Naive B cell (primary cell): ENCODE measurements at regions not wholly inside any gene's neighbourhood (a gene's known extent, or its start where the extent isn't known, plus 50 kb on each side); places are given as distances from the start of the nearest gene placed in this dataset.

Experiments
- ATAC-seq, 2 donors: fragments of 150-1000 bp; cut with Tn5 transposase; 2 replicates each; pipeline ENCODE4 v1.10.0; 2021; ENCODE audit warnings: low read depth in 2 of 2, mild to moderate bottlenecking in 2 of 2, moderate library complexity in 2 of 2
- DNase-seq: peaks from one replicate; pipeline ENCODE4 v3.0.0; 2022
- H3K27ac Mint-ChIP-seq, 6 donors: one replicate each; pipeline ENCODE4 v1.8.0; 2020 to 2022; ENCODE audit warnings: mild to moderate bottlenecking in 6 of 6, mixed read lengths in 6 of 6, moderate library complexity in 5 of 6, inconsistent platforms in 2 of 6
- H3K27me3 Mint-ChIP-seq, 3 donors: one replicate each; pipeline ENCODE4 v1.8.0; 2021 to 2022; ENCODE audit warnings: mixed read lengths in 3 of 3, mild to moderate bottlenecking in 1 of 3
- H3K36me3 Mint-ChIP-seq, 2 donors: one replicate each; pipeline ENCODE4 v1.8.0; 2020 to 2022; ENCODE audit warnings: mixed read lengths in 2 of 2, inconsistent platforms in 1 of 2, mild to moderate bottlenecking in 1 of 2
- H3K4me1 Mint-ChIP-seq, 3 donors: one replicate each; pipeline ENCODE4 v1.8.0; 2020 to 2022; ENCODE audit warnings: mixed read lengths in 3 of 3, inconsistent platforms in 1 of 3, mild to moderate bottlenecking in 1 of 3, moderate library complexity in 1 of 3
- H3K4me3 Mint-ChIP-seq, 8 donors: one replicate each; pipeline ENCODE4 v1.8.0; 2020 to 2022; ENCODE audit warnings: mild to moderate bottlenecking in 8 of 8, mixed read lengths in 8 of 8, moderate library complexity in 8 of 8, inconsistent platforms in 2 of 8
- H3K9me3 Mint-ChIP-seq, 7 donors: one replicate each; pipeline ENCODE4 v1.8.0; 2020 to 2022; ENCODE audit warnings: mixed read lengths in 7 of 7, mild to moderate bottlenecking in 5 of 7, inconsistent platforms in 2 of 7, moderate library complexity in 1 of 7

GRCh38 chr7:131619336-131620305, 63.2 kb upstream of the PODXL start:
- H3K36me3 Mint-ChIP-seq, result no peaks in the 10 kb centered on the region
- DNase-seq (no peak), ATAC-seq (no peak)
- peaks cover 0 to 5% (median 0%) of the 10 kb centered on the region in 3 donors for H3K4me1 Mint-ChIP-seq
- H3K27ac Mint-ChIP-seq, result peak overlapping the region in 1 of 6 donors; percentile 11
- peaks cover 0 to 26% (median 9%) of the 10 kb centered on the region in 3 donors for H3K27me3 Mint-ChIP-seq
- H3K4me3 Mint-ChIP-seq, result no peak overlapping the region
- no peaks in the 10 kb centered on the region for H3K9me3 Mint-ChIP-seq

DNA sequence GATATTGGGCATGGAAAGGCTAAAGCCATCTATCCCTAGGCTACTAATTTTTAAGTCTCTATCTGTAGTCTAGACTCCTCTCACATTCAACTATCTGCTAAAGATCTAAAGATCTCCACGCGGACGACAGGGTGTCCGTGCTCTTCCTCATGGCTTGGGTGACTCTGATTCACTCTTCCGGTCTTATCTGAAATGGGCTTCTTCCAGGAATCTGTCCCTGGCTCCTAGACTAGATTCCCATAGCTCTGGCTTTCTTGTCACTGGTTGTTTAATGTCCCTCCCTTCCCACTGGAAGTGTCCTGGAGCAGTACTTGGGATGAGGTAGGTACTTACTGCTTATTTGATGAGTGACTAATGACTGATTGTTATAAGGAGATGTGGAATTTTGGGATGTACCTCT, 62.0 kb upstream of the PODXL start:
- H3K27me3 Mint-ChIP-seq, result peaks cover 5 to 17% (median 17%) of the 10 kb centered on the region in 3 donors
- H3K4me1 Mint-ChIP-seq, result peaks cover 0 to 5% (median 0%) of the 10 kb centered on the region in 3 donors
- H3K9me3 Mint-ChIP-seq, result no peaks in the 10 kb centered on the region
- no peak for DNase-seq
- no peak for ATAC-seq
- H3K27ac Mint-ChIP-seq, result no peak overlapping the region
- H3K4me3 Mint-ChIP-seq, result no peak overlapping the region
- H3K36me3 Mint-ChIP-seq, result no peaks in the 10 kb centered on the region

- Mint-ChIP-seq H3K27me3 (peaks cover 5 to 25% (median 10%) of the 10 kb centered on the region in 3 donors), H3K9me3 (no peaks in the 10 kb centered on the region), H3K36me3 (no peaks in the 10 kb centered on the region), H3K27ac (peak overlapping the region in 1 of 6 donors; percentile 76), H3K4me1 (peaks cover 0 to 5% (median 0%) of the 10 kb centered on the region in 3 donors), H3K4me3 (no peak overlapping the region)
- no peak for ATAC-seq
- no peak for DNase-seq
Measured at GRCh38 chr7:131616487-131617200, 60.2 kb upstream of the PODXL start.

DNA sequence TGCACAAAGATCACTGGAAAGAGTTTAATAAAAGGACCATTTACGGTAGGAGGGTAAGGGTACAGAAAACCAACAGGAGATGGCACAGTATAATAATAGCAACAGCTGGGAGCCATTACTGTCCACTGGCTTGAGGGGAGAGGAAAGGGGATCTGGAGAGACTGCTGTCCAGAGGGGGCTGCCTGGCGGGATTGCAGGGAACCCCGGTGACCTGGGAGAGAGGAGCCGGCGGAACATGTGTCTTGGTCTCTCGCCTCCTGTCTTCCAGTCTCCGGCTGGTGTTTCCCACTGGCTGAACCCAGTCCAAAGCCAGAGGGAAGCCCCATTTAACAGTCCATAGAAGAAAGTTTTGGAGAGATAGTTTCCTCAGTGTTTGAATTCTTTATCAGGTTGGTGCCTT, 57.5 kb upstream of the PODXL start:
- no peaks in the 10 kb centered on the region for H3K36me3 Mint-ChIP-seq
- no peak overlapping the region for H3K4me3 Mint-ChIP-seq
- no peaks in the 10 kb centered on the region for H3K4me1 Mint-ChIP-seq
- H3K27ac Mint-ChIP-seq, result no peak overlapping the region
- no peak for ATAC-seq
- H3K9me3 Mint-ChIP-seq, result no peaks in the 10 kb centered on the region
- H3K27me3 Mint-ChIP-seq, result peaks cover 5 to 25% (median 10%) of the 10 kb centered on the region in 3 donors
- no peak for DNase-seq

DNA sequence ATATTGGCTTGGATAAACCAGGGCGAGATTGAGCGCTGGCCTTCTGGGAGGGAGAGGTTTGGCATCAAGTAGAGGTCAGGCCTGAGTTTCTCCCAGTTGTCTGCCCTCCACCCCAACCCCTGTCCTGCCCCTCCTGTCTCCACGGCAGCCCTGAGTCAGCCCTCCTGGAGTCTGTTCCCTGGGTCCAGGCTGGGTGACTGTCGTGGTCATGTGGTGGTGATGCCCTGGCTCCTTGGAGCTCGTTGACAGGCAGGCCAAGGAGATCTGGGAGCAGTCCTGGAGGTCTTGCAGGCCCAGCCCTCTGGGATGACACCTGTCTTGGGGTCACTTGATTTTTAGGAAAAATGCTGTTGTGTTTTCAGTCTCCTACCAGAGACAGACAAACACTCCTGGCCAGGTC, 53.6 kb upstream of the PODXL start:
- DNase-seq (no peak), ATAC-seq (no peak)
- Mint-ChIP-seq H3K4me3 (no peak overlapping the region), H3K4me1 (peaks cover 0 to 5% (median 0%) of the 10 kb centered on the region in 3 donors), H3K36me3 (no peaks in the 10 kb centered on the region), H3K9me3 (peaks cover 0 to 1% (median 0%) of the 10 kb centered on the region in 7 donors), H3K27ac (no peak overlapping the region), H3K27me3 (peaks cover 18 to 42% (median 30%) of the 10 kb centered on the region in 3 donors)

- Mint-ChIP-seq H3K4me1 (peaks cover 0 to 5% (median 0%) of the 10 kb centered on the region in 3 donors), H3K27me3 (peaks cover 24 to 48% (median 42%) of the 10 kb centered on the region in 3 donors), H3K36me3 (no peaks in the 10 kb centered on the region), H3K4me3 (no peak overlapping the region), H3K27ac (no peak overlapping the region), H3K9me3 (peaks cover 0 to 1% (median 0%) of the 10 kb centered on the region in 7 donors)
- DNase-seq, result no peak
- ATAC-seq, result no peak
Measured at GRCh38 chr7:131608116-131608500, 51.7 kb upstream of the PODXL start.

- Mint-ChIP-seq H3K27me3 (peaks cover 30 to 49% (median 46%) of the 10 kb centered on the region in 3 donors), H3K27ac (no peak overlapping the region), H3K4me1 (peaks cover 0 to 5% (median 0%) of the 10 kb centered on the region in 3 donors), H3K4me3 (no peak overlapping the region), H3K9me3 (peaks cover 0 to 3% (median 0%) of the 10 kb centered on the region in 7 donors), H3K36me3 (no peaks in the 10 kb centered on the region)
- ATAC-seq (no peak), DNase-seq (no peak)
Measured at GRCh38 chr7:131607291-131608115, 51.1 kb upstream of the PODXL start.

DNA sequence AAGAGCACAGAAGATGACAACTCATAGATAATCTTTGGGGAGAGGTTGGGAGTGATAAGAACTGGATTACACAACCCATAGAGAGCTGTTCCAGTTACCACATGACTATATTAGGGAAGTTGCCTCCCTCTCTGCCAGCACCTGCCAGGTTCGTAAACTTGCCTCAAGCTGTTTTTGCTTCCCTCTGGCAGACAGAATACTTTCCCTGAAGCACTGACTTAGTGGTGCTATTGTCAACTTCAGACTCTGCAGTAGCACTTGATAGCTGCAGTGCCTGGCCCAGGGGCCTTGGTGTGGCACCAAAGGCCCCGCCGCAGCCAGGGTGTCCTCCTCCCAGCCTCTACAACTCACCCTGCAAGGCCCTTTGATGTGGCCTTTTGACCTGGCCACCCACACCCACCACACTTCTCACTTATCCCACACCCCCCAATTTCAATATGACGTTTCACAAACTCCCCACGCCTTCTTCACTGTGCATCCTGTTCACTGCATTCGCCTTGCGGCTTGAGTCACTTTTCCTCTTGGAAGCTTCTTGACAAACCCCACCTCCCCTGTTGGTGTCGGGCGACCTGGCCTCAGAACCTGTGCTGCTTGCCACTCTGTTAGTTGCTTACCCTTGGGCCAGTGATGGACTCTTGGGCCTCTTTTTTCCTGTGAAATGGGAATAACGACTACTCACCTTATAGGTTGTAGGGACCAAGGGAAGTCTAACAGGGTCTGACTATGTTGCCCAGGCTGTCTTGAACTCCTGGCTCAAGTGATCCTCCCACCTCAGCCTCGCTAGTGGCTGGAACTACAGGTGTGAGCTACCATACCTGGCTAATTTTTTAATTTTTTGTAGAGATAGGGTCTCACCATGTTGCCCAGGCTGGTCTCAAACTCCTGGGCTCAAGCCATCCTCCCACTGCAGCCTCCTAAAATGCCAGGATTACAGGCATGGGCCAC, 50.2 kb upstream of the PODXL start:
- DNase-seq (no peak), ATAC-seq (no peak)
- H3K4me3 Mint-ChIP-seq, result no peak overlapping the region
- H3K27ac Mint-ChIP-seq, result no peak overlapping the region
- peaks cover 0 to 4% (median 0%) of the 10 kb centered on the region in 7 donors for H3K9me3 Mint-ChIP-seq
- no peaks in the 10 kb centered on the region for H3K36me3 Mint-ChIP-seq
- peaks cover 34 to 54% (median 52%) of the 10 kb centered on the region in 3 donors for H3K27me3 Mint-ChIP-seq
- peaks cover 0 to 5% (median 0%) of the 10 kb centered on the region in 3 donors for H3K4me1 Mint-ChIP-seq
